IMR-90 (cell line): ENCODE measurements at regions not wholly inside any gene's neighbourhood (a gene's known extent, or its start where the extent isn't known, plus 50 kb on each side); places are given as distances from the start of the nearest gene placed in this dataset.

Experiments
- ATAC-seq: fragments of 200-7000 bp; cut with Tn5 transposase; 2 replicates; pipeline ENCODE4 v1.9.1; 2020; ENCODE audit warnings: low read depth, mild to moderate bottlenecking, moderate library complexity
- BruUV-seq: library from RNA; stranded (reverse); fragments of 400-500 nt; replicated peaks from 2 replicates; lab custom pipeline; 2021; lab: Mats Ljungman, UMichigan
- CTCF ChIA-PET: fragments of 300-600 bp; formaldehyde crosslinking; extraction: SDS; loops from one replicate; lab custom pipeline; 2021; ENCODE audit warnings: antibody characterized with exemption; lab: Yijun Ruan, JAX
- POLR2A ChIA-PET: fragments of 300-600 bp; sonication (Branson Sonifier 250); formaldehyde crosslinking; loops from one replicate; lab custom pipeline; 2022; ENCODE audit warnings: antibody characterized with exemption; ENCODE audit not compliant: unreplicated experiment; lab: Charles Lee
- DNase-seq: peaks from one replicate; pipeline ENCODE4 v3.0.0; 2013
- H2AFZ ChIP-seq: replicated peaks from 2 replicates; pipeline ENCODE3; 2013; ENCODE audit warnings: low read length, mild to moderate bottlenecking; ENCODE audit not compliant: poor library complexity
- H2AK5ac ChIP-seq: 2 replicates; pipeline ENCODE4 v1.6.1; 2013; ENCODE audit warnings: low read depth, low read length, inconsistent platforms
- H2AK9ac ChIP-seq: replicated peaks from 2 replicates; pipeline ENCODE3; 2013; ENCODE audit warnings: mild to moderate bottlenecking, low read depth, low read length, moderate library complexity; ENCODE audit not compliant: poor library complexity
- H2BK120ac ChIP-seq: 2 replicates; pipeline ENCODE4 v1.6.1; 2013; ENCODE audit warnings: low read depth, low read length, inconsistent platforms
- H2BK15ac ChIP-seq: 3 replicates; pipeline ENCODE4 v1.6.1; 2013; ENCODE audit warnings: low read depth, low read length, inconsistent platforms
- H2BK20ac ChIP-seq: 2 replicates; pipeline ENCODE4 v1.6.1; 2013; ENCODE audit warnings: low read depth, mild to moderate bottlenecking, inconsistent platforms, low read length, moderate library complexity
- H2BK5ac ChIP-seq: 2 replicates; pipeline ENCODE4 v1.6.1; 2013; ENCODE audit warnings: mild to moderate bottlenecking, low read depth, low read length, inconsistent platforms; ENCODE audit not compliant: poor library complexity, severe bottlenecking
- H3K14ac ChIP-seq: replicated peaks from 2 replicates; pipeline ENCODE4 v1.6.1; 2013; ENCODE audit warnings: low read depth, low read length, inconsistent platforms
- H3K18ac ChIP-seq: 2 replicates; pipeline ENCODE4 v1.6.1; 2013; ENCODE audit warnings: low read depth, low read length, control low read depth
- H3K23ac ChIP-seq: 2 replicates; pipeline ENCODE4 v1.6.1; 2013; ENCODE audit warnings: low read depth, low read length, inconsistent platforms
- H3K27ac ChIP-seq: 2 replicates; pipeline ENCODE4 v1.5.1; 2013; ENCODE audit warnings: mild to moderate bottlenecking, control low read depth, low read length; ENCODE audit not compliant: insufficient read depth
- H3K27me3 ChIP-seq: 2 replicates; pipeline ENCODE4 v1.6.1; 2013; ENCODE audit warnings: low read length; ENCODE audit not compliant: control insufficient read depth, insufficient read depth
- H3K36me3 ChIP-seq: 2 replicates; pipeline ENCODE4 v1.6.1; 2013; ENCODE audit warnings: low read length, mixed read lengths; ENCODE audit not compliant: control insufficient read depth, insufficient read depth
- H3K4ac ChIP-seq: 2 replicates; pipeline ENCODE4 v1.6.1; 2013; ENCODE audit warnings: low read depth, low read length, inconsistent platforms
- H3K4me1 ChIP-seq: 2 replicates; pipeline ENCODE4 v1.6.1; 2013; ENCODE audit warnings: low read length, mixed read lengths; ENCODE audit not compliant: control insufficient read depth, insufficient read depth
- H3K4me2 ChIP-seq: 2 replicates; pipeline ENCODE4 v1.6.1; 2013; ENCODE audit warnings: low read depth, mild to moderate bottlenecking, control low read depth, low read length, moderate library complexity
- H3K4me3 ChIP-seq: 2 replicates; pipeline ENCODE4 v1.5.1; 2013; ENCODE audit warnings: low read depth, mild to moderate bottlenecking, control low read depth, low read length, moderate library complexity; ENCODE audit not compliant: insufficient read depth
- H3K56ac ChIP-seq: 2 replicates; pipeline ENCODE4 v1.6.1; 2013; ENCODE audit warnings: low read length, inconsistent platforms; ENCODE audit not compliant: insufficient read depth; ENCODE audit errors: extremely low read depth
- H3K79me1 ChIP-seq, 2 experiments: 2 replicates each; pipeline ENCODE4 v1.6.1; 2013; ENCODE audit warnings: low read length in 2 of 2, inconsistent platforms in 1 of 2, low read depth in 1 of 2
- H3K9ac ChIP-seq: 2 replicates; pipeline ENCODE4 v1.6.1; 2013; ENCODE audit warnings: low read depth, low read length, control low read depth
- H3K9me1 ChIP-seq: 2 replicates; pipeline ENCODE4 v1.6.1; 2013; ENCODE audit warnings: low read length, inconsistent platforms; ENCODE audit not compliant: insufficient read depth
- H3K9me3 ChIP-seq: 2 replicates; pipeline ENCODE4 v1.6.1; 2013; ENCODE audit warnings: low read length; ENCODE audit not compliant: control insufficient read depth, insufficient read depth
- H4K20me1 ChIP-seq: 2 replicates; pipeline ENCODE4 v1.6.1; 2013; ENCODE audit warnings: low read length, inconsistent platforms; ENCODE audit not compliant: insufficient read depth
- H4K5ac ChIP-seq: 2 replicates; pipeline ENCODE4 v1.6.1; 2013; ENCODE audit warnings: mild to moderate bottlenecking, low read depth, low read length, control low read depth
- H4K8ac ChIP-seq, 2 experiments: 2 replicates each; pipeline ENCODE4 v1.6.1; 2013; ENCODE audit warnings: low read depth in 2 of 2, low read length in 2 of 2, control low read depth in 1 of 2, inconsistent platforms in 1 of 2
- H4K91ac ChIP-seq: 2 replicates; pipeline ENCODE4 v1.6.1; 2013; ENCODE audit warnings: low read depth, low read length, inconsistent platforms; ENCODE audit not compliant: insufficient read depth
- BHLHE40 ChIP-seq: fragments of 150-350 bp; IDR thresholded peaks from 2 replicates; pipeline ENCODE4 v1.6.1; 2016; ENCODE audit warnings: mild to moderate bottlenecking, low read depth, low read length
- CEBPB ChIP-seq: IDR thresholded peaks from 2 replicates; pipeline ENCODE4 v1.6.1; 2012; ENCODE audit warnings: low read depth, low read length, improper control_type of control experiment
- CHD1 ChIP-seq: IDR thresholded peaks from 2 replicates; pipeline ENCODE4 v1.6.1; 2012; ENCODE audit warnings: low read depth, low read length, improper control_type of control experiment
- FOS ChIP-seq: fragments of 150-350 bp; IDR thresholded peaks from 2 replicates; pipeline ENCODE4 v1.6.1; 2016; ENCODE audit warnings: low read depth, low read length
- MAZ ChIP-seq: IDR thresholded peaks from 2 replicates; pipeline ENCODE4 v1.6.1; 2012; ENCODE audit warnings: low read depth, mild to moderate bottlenecking, low read length, improper control_type of control experiment, moderate library complexity, borderline replicate concordance
- MXI1 ChIP-seq: IDR thresholded peaks from 2 replicates; pipeline ENCODE4 v1.6.1; 2012; ENCODE audit warnings: low read depth, mild to moderate bottlenecking, low read length, moderate library complexity, borderline replicate concordance
- POLR2A ChIP-seq: IDR thresholded peaks from 2 replicates; pipeline ENCODE4 v1.6.1; 2012; ENCODE audit warnings: mild to moderate bottlenecking, low read depth, low read length
- RAD21 ChIP-seq: IDR thresholded peaks from 2 replicates; pipeline ENCODE4 v1.6.1; 2012; ENCODE audit warnings: low read length, improper control_type of control experiment
- RCOR1 ChIP-seq: IDR thresholded peaks from 2 replicates; pipeline ENCODE4 v1.6.1; 2012; ENCODE audit warnings: mild to moderate bottlenecking, low read length, improper control_type of control experiment; ENCODE audit not compliant: insufficient replicate concordance
- RFX5 ChIP-seq: IDR thresholded peaks from 2 replicates; pipeline ENCODE4 v1.8.0; 2012; ENCODE audit warnings: low read depth, mild to moderate bottlenecking, low read length, moderate library complexity
- SMC3 ChIP-seq: fragments of 150-350 bp; IDR thresholded peaks from 2 replicates; pipeline ENCODE4 v1.6.1; 2016; ENCODE audit warnings: low read depth, mild to moderate bottlenecking, antibody characterized with exemption, low read length, moderate library complexity
- WGBS, 2 experiments: methylation state at CpG; one replicate each; pipeline versions ENCODE4 v1.1.5 to v1.1.7; 2013; ENCODE audit warnings: missing lambda C conversion rate in 2 of 2; ENCODE audit not compliant: insufficient read length in 1 of 2; ENCODE audit errors: extremely low coverage in 2 of 2; 5-methylcytosine and 5-hydroxymethylcytosine counted together
- dilution Hi-C: fragments of 300-500 bp; cut with HindIII; formaldehyde crosslinking; loops from one replicate; pipeline ENCODE4 v1.14.3; 2018; ENCODE audit warnings: low sequenced_read_pairs; ENCODE audit not compliant: unreplicated experiment
- in situ Hi-C: fragments of 300-500 bp; cut with MboI; formaldehyde crosslinking; loops from 3 replicates; pipeline ENCODE4 v1.14.3; 2019; ENCODE audit warnings: low sequenced_read_pairs, inconsistent platforms, mixed read lengths
- intact Hi-C: fragments of 100-400 bp; cut with micrococcal nuclease; formaldehyde crosslinking; loops from 2 replicates; pipeline ENCODE4 v1.10.0; 2022
- TF ChIP-seq, protein P1 (sequence below): conservative IDR thresholded peaks from 2 replicates; pipeline ENCODE4 v1.5.1; 2012; ENCODE audit warnings: mild to moderate bottlenecking, low read depth, low read length, improper control_type of control experiment
- TF ChIP-seq, protein P2 (sequence below): fragments of 150-350 bp; IDR thresholded peaks from 2 replicates; pipeline ENCODE4 v1.6.1; 2016; ENCODE audit warnings: low read depth, mild to moderate bottlenecking, low read length, moderate library complexity, borderline replicate concordance
- TF ChIP-seq, protein P3 (sequence below): fragments of 150-350 bp; IDR thresholded peaks from 2 replicates; pipeline ENCODE4 v1.6.1; 2017; ENCODE audit warnings: mild to moderate bottlenecking, antibody characterized with exemption, low read length, low read depth

DNA sequence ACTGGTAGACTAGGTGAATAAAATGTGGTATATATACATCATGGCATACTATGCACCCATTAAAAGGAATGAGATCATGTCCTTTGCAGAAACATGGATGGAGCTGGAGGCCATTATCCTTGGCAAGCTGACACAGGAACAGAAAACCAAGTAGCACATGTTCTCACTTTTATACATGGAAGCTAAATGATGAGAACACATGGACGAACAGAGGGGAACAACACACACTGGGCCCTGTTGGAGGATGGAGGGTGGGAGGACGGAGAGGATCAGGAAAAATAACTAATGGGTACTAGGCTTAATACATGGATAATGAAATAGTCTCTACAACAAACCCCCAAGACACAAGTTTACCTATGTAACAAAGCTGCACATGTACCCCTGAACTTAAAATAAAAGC, 780.0 kb downstream of the DACH1 start:
- no peak overlapping the region for H4K91ac ChIP-seq
- H3K18ac ChIP-seq: no peak overlapping the region
- POLR2A ChIA-PET: no interaction called here
- H3K9me3 ChIP-seq: peaks cover 5% of the 10 kb centered on the region; the same call in 1 of the 2 replicates
- no peak overlapping the region for H3K4me2 ChIP-seq
- intact Hi-C loops: no loop called here
- BruUV-seq: no TSS peak
- no peaks in the 10 kb centered on the region for H3K79me1 ChIP-seq
- H3K9me1 ChIP-seq: no peaks in the 10 kb centered on the region
- no peak overlapping the region for H3K4me3 ChIP-seq
- H2AK5ac ChIP-seq: no peak overlapping the region
- H2BK20ac ChIP-seq: no peak overlapping the region
- H2BK15ac ChIP-seq: no peak overlapping the region
- TF ChIP-seq RCOR1: no peak
- TF ChIP-seq MXI1: no peak
- no peak for TF ChIP-seq BHLHE40
- no peak for TF ChIP-seq CHD1
- no peak for TF ChIP-seq MAZ
- TF ChIP-seq, protein P1, sequence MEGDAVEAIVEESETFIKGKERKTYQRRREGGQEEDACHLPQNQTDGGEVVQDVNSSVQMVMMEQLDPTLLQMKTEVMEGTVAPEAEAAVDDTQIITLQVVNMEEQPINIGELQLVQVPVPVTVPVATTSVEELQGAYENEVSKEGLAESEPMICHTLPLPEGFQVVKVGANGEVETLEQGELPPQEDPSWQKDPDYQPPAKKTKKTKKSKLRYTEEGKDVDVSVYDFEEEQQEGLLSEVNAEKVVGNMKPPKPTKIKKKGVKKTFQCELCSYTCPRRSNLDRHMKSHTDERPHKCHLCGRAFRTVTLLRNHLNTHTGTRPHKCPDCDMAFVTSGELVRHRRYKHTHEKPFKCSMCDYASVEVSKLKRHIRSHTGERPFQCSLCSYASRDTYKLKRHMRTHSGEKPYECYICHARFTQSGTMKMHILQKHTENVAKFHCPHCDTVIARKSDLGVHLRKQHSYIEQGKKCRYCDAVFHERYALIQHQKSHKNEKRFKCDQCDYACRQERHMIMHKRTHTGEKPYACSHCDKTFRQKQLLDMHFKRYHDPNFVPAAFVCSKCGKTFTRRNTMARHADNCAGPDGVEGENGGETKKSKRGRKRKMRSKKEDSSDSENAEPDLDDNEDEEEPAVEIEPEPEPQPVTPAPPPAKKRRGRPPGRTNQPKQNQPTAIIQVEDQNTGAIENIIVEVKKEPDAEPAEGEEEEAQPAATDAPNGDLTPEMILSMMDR: no peak
- TF ChIP-seq RFX5: no peak
- TF ChIP-seq, protein P2, sequence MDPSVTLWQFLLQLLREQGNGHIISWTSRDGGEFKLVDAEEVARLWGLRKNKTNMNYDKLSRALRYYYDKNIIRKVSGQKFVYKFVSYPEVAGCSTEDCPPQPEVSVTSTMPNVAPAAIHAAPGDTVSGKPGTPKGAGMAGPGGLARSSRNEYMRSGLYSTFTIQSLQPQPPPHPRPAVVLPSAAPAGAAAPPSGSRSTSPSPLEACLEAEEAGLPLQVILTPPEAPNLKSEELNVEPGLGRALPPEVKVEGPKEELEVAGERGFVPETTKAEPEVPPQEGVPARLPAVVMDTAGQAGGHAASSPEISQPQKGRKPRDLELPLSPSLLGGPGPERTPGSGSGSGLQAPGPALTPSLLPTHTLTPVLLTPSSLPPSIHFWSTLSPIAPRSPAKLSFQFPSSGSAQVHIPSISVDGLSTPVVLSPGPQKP: no peak
- no peak for TF ChIP-seq CEBPB
- TF ChIP-seq FOS: no peak
- TF ChIP-seq, protein P3, sequence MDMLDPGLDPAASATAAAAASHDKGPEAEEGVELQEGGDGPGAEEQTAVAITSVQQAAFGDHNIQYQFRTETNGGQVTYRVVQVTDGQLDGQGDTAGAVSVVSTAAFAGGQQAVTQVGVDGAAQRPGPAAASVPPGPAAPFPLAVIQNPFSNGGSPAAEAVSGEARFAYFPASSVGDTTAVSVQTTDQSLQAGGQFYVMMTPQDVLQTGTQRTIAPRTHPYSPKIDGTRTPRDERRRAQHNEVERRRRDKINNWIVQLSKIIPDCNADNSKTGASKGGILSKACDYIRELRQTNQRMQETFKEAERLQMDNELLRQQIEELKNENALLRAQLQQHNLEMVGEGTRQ: no peak
- no peak for TF ChIP-seq SMC3
- no peak for TF ChIP-seq RAD21
- no peak for TF ChIP-seq POLR2A
- no peak overlapping the region for H2BK5ac ChIP-seq
- H3K27ac ChIP-seq: no peak overlapping the region
- no peak overlapping the region for H2AK9ac ChIP-seq
- no CpG with 5 or more reads among the region's 2 CpGs for WGBS, 2 experiments
- H3K23ac ChIP-seq: no peak overlapping the region
- H4K5ac ChIP-seq: no peak overlapping the region
- H3K36me3 ChIP-seq: no peaks in the 10 kb centered on the region
- H3K4ac ChIP-seq: no peak overlapping the region
- no peak overlapping the region for H3K9ac ChIP-seq
- H4K20me1 ChIP-seq: no peaks in the 10 kb centered on the region
- ATAC-seq (no peak), DNase-seq (no peak)
- dilution Hi-C loops: no loop called here
- no peaks in the 10 kb centered on the region for H3K4me1 ChIP-seq
- no peak overlapping the region for H3K56ac ChIP-seq
- no peak overlapping the region for H4K8ac ChIP-seq
- H2BK120ac ChIP-seq: no peak overlapping the region
- CTCF ChIA-PET: no interaction called here
- no peak overlapping the region for H2AFZ ChIP-seq
- H3K27me3 ChIP-seq: no peaks in the 10 kb centered on the region
- H3K14ac ChIP-seq: no peak overlapping the region
- in situ Hi-C loops: no loop called here
